GM23338 (cell line): ENCODE measurements at regions not wholly inside any gene's neighbourhood (a gene's known extent, or its start where the extent isn't known, plus 50 kb on each side); places are given as distances from the start of the nearest gene placed in this dataset.

Experiments used
- ATAC-seq: fragments of 200-7000 bp; cut with Tn5 transposase; 3 replicates; pipeline ENCODE4 v1.9.1; 2020
- DNase-seq: peaks from one replicate; pipeline ENCODE4 v3.0.0-alpha.2; 2015; ENCODE audit warnings: low spot score
- H2AFZ ChIP-seq: fragments of 200-600 bp; sonication (generic); 2 replicates; pipeline ENCODE4 v1.8.0; 2016; ENCODE audit warnings: antibody characterized with exemption, mild to moderate bottlenecking, moderate library complexity
- H3F3A ChIP-seq: fragments of 200-600 bp; sonication (generic); replicated peaks from 2 replicates; pipeline ENCODE4 v1.8.0; 2017; ENCODE audit warnings: antibody characterized with exemption, mixed run types, low read depth
- H3K27ac ChIP-seq: fragments of 200-600 bp; sonication (generic); 2 replicates; pipeline ENCODE4 v1.6.1; 2016; ENCODE audit warnings: low read depth
- H3K27me3 ChIP-seq: fragments of 200-600 bp; sonication (generic); 2 replicates; pipeline ENCODE4 v1.8.0; 2016; ENCODE audit warnings: mild to moderate bottlenecking, mixed run types, moderate library complexity; ENCODE audit not compliant: insufficient read depth
- H3K36me3 ChIP-seq: fragments of 200-600 bp; sonication (generic); 2 replicates; pipeline ENCODE4 v1.8.0; 2016; ENCODE audit warnings: mild to moderate bottlenecking; ENCODE audit not compliant: insufficient read depth
- H3K4me1 ChIP-seq: fragments of 200-600 bp; sonication (generic); 2 replicates; pipeline ENCODE4 v1.8.0; 2016; ENCODE audit warnings: mild to moderate bottlenecking, moderate library complexity; ENCODE audit not compliant: insufficient read depth
- H3K4me2 ChIP-seq: fragments of 200-600 bp; sonication (generic); 2 replicates; pipeline ENCODE4 v1.7.1; 2017; ENCODE audit warnings: mixed run types
- H3K4me3 ChIP-seq: fragments of 200-600 bp; sonication (generic); 2 replicates; pipeline ENCODE4 v1.6.1; 2016; ENCODE audit warnings: mixed run types
- H3K79me2 ChIP-seq: fragments of 200-600 bp; sonication (generic); replicated peaks from 2 replicates; pipeline ENCODE4 v1.8.0; 2017; ENCODE audit warnings: mild to moderate bottlenecking; ENCODE audit not compliant: insufficient read depth
- H3K9me2 ChIP-seq: fragments of 200-600 bp; sonication (generic); 2 replicates; pipeline ENCODE4 v1.8.0; 2017; ENCODE audit not compliant: insufficient read depth
- H4K20me1 ChIP-seq: fragments of 200-600 bp; sonication (generic); replicated peaks from 2 replicates; pipeline ENCODE4 v1.8.0; 2017; ENCODE audit warnings: mild to moderate bottlenecking; ENCODE audit not compliant: insufficient read depth
- H3K27ac Mint-ChIP-seq: 2 replicates; pipeline ENCODE4 v1.8.0; 2020; ENCODE audit warnings: inconsistent platforms, mild to moderate bottlenecking, moderate library complexity, mixed read lengths
- H3K27me3 Mint-ChIP-seq: 3 replicates; pipeline ENCODE4 v1.8.0; 2022; ENCODE audit warnings: low read depth, mild to moderate bottlenecking, moderate library complexity, mixed read lengths, inconsistent platforms; ENCODE audit not compliant: insufficient read depth, poor library complexity
- H3K36me3 Mint-ChIP-seq: 3 replicates; pipeline ENCODE4 v1.8.0; 2021; ENCODE audit warnings: low read depth, mild to moderate bottlenecking, inconsistent platforms, moderate library complexity, mixed read lengths
- H3K4me1 Mint-ChIP-seq: 3 replicates; pipeline ENCODE4 v1.8.0; 2020; ENCODE audit warnings: mild to moderate bottlenecking, inconsistent platforms, mixed read lengths
- H3K4me3 Mint-ChIP-seq: 3 replicates; pipeline ENCODE4 v1.8.0; 2021; ENCODE audit warnings: moderate library complexity, mild to moderate bottlenecking, inconsistent platforms, mixed read lengths
- H3K9me3 Mint-ChIP-seq: 3 replicates; pipeline ENCODE4 v1.8.0; 2020; ENCODE audit warnings: moderate library complexity, mild to moderate bottlenecking, inconsistent platforms, mixed read lengths
- EZH2phosphoT487 ChIP-seq: fragments of 200-600 bp; sonication (generic); IDR thresholded peaks from one replicate; pipeline ENCODE4 v1.8.1; 2018; ENCODE audit warnings: antibody characterized with exemption; ENCODE audit not compliant: unreplicated experiment
- NANOG ChIP-seq: IDR thresholded peaks from 2 replicates; pipeline ENCODE4 v1.6.1; 2016; ENCODE audit warnings: antibody characterized with exemption, borderline replicate concordance
- POLR2AphosphoS5 ChIP-seq: IDR thresholded peaks from 2 replicates; pipeline ENCODE4 v1.6.1; 2016; ENCODE audit warnings: antibody characterized with exemption, low read depth
- STAT1 ChIP-seq: IDR thresholded peaks from one replicate; pipeline ENCODE4 v1.6.1; 2016; ENCODE audit warnings: antibody characterized with exemption; ENCODE audit not compliant: unreplicated experiment
- ZNF331 ChIP-seq: fragments of 250-450 bp; sonication (Bioruptor Pico); IDR thresholded peaks from 2 replicates; pipeline ENCODE4 v1.5.0; 2020; ENCODE audit warnings: low read depth, mild to moderate bottlenecking, moderate library complexity
- TF ChIP-seq, protein P1 (sequence below): fragments of 250-450 bp; sonication (Bioruptor Pico); IDR thresholded peaks from 2 replicates; pipeline ENCODE4 v1.5.0; 2020; ENCODE audit warnings: mild to moderate bottlenecking, moderate library complexity

DNA sequence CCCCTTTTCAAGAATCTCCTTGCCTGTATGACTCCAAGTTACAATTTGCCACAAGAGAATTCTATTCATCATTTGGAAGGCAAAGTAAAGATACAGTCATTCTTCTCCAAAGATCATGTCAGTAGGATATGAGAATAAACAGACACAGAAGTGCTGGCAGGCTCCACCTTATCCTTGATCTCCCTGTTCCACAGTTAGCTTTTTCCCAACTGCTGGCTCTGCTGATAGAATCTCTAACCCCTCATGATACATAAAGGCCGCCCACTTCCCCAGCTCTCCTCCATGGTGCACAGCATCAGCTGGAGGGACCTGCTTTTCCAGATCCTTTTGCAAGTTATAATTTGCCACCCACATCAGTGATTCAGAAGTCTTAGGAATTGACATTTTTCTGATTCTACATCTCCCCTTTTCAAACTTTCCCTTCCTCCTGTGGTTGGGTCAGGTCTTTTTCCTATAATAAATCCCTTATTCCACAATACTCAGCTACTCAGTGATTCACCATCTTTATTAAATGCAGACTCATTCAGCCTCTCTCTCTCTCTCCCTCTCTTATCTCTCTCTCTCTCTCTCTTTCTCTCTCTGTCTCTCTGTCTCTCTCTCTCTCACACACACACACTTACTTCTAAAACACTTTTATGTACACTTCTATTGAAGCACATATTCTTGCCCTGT lies 465.4 kb downstream of the GBE1 start:
- H4K20me1 ChIP-seq: no peaks in the 10 kb centered on the region
- no peaks in the 10 kb centered on the region for H3F3A ChIP-seq
- H3K36me3 Mint-ChIP-seq: no peaks in the 10 kb centered on the region
- H3K27ac Mint-ChIP-seq: no peak overlapping the region
- H3K27me3 Mint-ChIP-seq: no peaks in the 10 kb centered on the region
- H3K79me2 ChIP-seq: no peaks in the 10 kb centered on the region
- no peak overlapping the region for H3K27ac ChIP-seq
- H3K9me2 ChIP-seq: no peaks in the 10 kb centered on the region
- H3K9me3 Mint-ChIP-seq: no peaks in the 10 kb centered on the region
- no peaks in the 10 kb centered on the region for H3K4me1 Mint-ChIP-seq
- H3K4me2 ChIP-seq: no peak overlapping the region
- no peak overlapping the region for H3K4me3 Mint-ChIP-seq
- H2AFZ ChIP-seq: peak overlapping the region; percentile 32; the same call in 1 of the 2 replicates
- no peaks in the 10 kb centered on the region for H3K4me1 ChIP-seq
- H3K4me3 ChIP-seq: no peak overlapping the region
- ATAC-seq (no peak), DNase-seq (no peak)
- no peaks in the 10 kb centered on the region for H3K27me3 ChIP-seq
- no peak for TF ChIP-seq NANOG
- TF ChIP-seq, protein P1, sequence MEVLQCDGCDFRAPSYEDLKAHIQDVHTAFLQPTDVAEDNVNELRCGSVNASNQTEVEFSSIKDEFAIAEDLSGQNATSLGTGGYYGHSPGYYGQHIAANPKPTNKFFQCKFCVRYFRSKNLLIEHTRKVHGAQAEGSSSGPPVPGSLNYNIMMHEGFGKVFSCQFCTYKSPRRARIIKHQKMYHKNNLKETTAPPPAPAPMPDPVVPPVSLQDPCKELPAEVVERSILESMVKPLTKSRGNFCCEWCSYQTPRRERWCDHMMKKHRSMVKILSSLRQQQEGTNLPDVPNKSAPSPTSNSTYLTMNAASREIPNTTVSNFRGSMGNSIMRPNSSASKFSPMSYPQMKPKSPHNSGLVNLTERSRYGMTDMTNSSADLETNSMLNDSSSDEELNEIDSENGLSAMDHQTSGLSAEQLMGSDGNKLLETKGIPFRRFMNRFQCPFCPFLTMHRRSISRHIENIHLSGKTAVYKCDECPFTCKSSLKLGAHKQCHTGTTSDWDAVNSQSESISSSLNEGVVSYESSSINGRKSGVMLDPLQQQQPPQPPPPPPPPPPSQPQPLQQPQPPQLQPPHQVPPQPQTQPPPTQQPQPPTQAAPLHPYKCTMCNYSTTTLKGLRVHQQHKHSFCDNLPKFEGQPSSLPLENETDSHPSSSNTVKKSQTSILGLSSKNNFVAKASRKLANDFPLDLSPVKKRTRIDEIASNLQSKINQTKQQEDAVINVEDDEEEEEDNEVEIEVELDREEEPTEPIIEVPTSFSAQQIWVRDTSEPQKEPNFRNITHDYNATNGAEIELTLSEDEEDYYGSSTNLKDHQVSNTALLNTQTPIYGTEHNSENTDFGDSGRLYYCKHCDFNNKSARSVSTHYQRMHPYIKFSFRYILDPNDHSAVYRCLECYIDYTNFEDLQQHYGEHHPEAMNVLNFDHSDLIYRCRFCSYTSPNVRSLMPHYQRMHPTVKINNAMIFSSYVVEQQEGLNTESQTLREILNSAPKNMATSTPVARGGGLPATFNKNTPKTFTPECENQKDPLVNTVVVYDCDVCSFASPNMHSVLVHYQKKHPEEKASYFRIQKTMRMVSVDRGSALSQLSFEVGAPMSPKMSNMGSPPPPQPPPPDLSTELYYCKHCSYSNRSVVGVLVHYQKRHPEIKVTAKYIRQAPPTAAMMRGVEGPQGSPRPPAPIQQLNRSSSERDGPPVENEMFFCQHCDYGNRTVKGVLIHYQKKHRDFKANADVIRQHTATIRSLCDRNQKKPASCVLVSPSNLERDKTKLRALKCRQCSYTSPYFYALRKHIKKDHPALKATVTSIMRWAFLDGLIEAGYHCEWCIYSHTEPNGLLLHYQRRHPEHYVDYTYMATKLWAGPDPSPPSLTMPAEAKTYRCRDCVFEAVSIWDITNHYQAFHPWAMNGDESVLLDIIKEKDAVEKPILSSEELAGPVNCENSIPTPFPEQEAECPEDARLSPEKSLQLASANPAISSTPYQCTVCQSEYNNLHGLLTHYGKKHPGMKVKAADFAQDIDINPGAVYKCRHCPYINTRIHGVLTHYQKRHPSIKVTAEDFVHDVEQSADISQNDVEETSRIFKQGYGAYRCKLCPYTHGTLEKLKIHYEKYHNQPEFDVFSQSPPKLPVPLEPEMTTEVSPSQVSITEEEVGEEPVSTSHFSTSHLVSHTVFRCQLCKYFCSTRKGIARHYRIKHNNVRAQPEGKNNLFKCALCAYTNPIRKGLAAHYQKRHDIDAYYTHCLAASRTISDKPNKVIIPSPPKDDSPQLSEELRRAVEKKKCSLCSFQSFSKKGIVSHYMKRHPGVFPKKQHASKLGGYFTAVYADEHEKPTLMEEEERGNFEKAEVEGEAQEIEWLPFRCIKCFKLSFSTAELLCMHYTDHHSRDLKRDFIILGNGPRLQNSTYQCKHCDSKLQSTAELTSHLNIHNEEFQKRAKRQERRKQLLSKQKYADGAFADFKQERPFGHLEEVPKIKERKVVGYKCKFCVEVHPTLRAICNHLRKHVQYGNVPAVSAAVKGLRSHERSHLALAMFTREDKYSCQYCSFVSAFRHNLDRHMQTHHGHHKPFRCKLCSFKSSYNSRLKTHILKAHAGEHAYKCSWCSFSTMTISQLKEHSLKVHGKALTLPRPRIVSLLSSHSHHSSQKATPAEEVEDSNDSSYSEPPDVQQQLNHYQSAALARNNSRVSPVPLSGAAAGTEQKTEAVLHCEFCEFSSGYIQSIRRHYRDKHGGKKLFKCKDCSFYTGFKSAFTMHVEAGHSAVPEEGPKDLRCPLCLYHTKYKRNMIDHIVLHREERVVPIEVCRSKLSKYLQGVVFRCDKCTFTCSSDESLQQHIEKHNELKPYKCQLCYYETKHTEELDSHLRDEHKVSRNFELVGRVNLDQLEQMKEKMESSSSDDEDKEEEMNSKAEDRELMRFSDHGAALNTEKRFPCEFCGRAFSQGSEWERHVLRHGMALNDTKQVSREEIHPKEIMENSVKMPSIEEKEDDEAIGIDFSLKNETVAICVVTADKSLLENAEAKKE (CRISPR knock-in tag): no peak
- TF ChIP-seq ZNF331 (CRISPR knock-in tag): no peak
- no peak for TF ChIP-seq EZH2phosphoT487
- H3K36me3 ChIP-seq: no peaks in the 10 kb centered on the region

DNA sequence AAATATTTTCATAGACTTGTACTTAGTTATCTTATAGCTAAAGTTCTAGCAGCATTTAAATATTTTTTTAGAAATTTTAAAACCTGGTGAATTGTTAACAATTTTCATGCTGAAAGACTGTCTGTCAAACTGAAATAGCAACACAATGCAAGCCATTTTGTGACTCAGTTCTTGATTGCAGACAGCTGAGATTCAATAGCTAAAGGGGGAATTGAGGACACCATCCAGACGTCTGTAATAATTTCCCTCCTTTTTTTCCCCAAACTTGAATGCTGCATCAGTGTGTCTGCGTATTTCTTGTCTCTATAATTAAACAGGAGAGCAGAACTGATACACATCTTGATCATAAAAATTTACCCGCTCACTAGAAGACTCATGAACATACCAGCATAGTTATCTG lies 468.3 kb downstream of the GBE1 start:
- no peaks in the 10 kb centered on the region for H3K9me2 ChIP-seq
- no peaks in the 10 kb centered on the region for H3K27me3 Mint-ChIP-seq
- ATAC-seq: no peak
- no peaks in the 10 kb centered on the region for H3K27me3 ChIP-seq
- no peak for DNase-seq
- no peak overlapping the region for H3K27ac Mint-ChIP-seq
- no peak overlapping the region for H3K4me3 ChIP-seq
- no peaks in the 10 kb centered on the region for H4K20me1 ChIP-seq
- no peaks in the 10 kb centered on the region for H3K36me3 Mint-ChIP-seq
- H2AFZ ChIP-seq: no peak overlapping the region
- H3K4me3 Mint-ChIP-seq: no peak overlapping the region
- H3K27ac ChIP-seq: no peak overlapping the region
- H3K4me2 ChIP-seq: no peak overlapping the region
- H3K79me2 ChIP-seq: no peaks in the 10 kb centered on the region
- no peaks in the 10 kb centered on the region for H3K36me3 ChIP-seq
- no peaks in the 10 kb centered on the region for H3K4me1 Mint-ChIP-seq
- no peaks in the 10 kb centered on the region for H3F3A ChIP-seq
- no peaks in the 10 kb centered on the region for H3K9me3 Mint-ChIP-seq
- no peaks in the 10 kb centered on the region for H3K4me1 ChIP-seq
- TF ChIP-seq POLR2AphosphoS5: no peak
- TF ChIP-seq STAT1: no peak
- TF ChIP-seq, protein P1 (CRISPR knock-in tag): no peak
- TF ChIP-seq EZH2phosphoT487: no peak
